Ishikawa (cell line): ENCODE measurements at regions not wholly inside any gene's neighbourhood (a gene's known extent, or its start where the extent isn't known, plus 50 kb on each side); places are given as distances from the start of the nearest gene placed in this dataset.

Source experiments
- CEBPB ChIP-seq: IDR thresholded peaks from 2 replicates; pipeline ENCODE4 v1.6.1; 2012
- CREB1 ChIP-seq: IDR thresholded peaks from 2 replicates; pipeline ENCODE4 v1.6.1; 2012; ENCODE audit warnings: low read depth
- EGR1 ChIP-seq: IDR thresholded peaks from 2 replicates; pipeline ENCODE4 v1.6.1; 2012
- EP300 ChIP-seq: IDR thresholded peaks from 2 replicates; pipeline ENCODE4 v1.6.1; 2012; ENCODE audit warnings: borderline replicate concordance
- FOXM1 ChIP-seq: IDR thresholded peaks from 2 replicates; pipeline ENCODE4 v1.6.1; 2012; ENCODE audit warnings: low read depth, borderline replicate concordance
- MAX ChIP-seq: IDR thresholded peaks from 2 replicates; pipeline ENCODE4 v1.6.1; 2012
- NFIC ChIP-seq: IDR thresholded peaks from 2 replicates; pipeline ENCODE4 v1.6.1; 2012
- RAD21 ChIP-seq: IDR thresholded peaks from 2 replicates; pipeline ENCODE4 v1.6.1; 2012; ENCODE audit warnings: low read depth
- REST ChIP-seq: IDR thresholded peaks from 2 replicates; pipeline ENCODE4 v1.6.1; 2012; ENCODE audit warnings: low read depth, mild to moderate bottlenecking
- TAF1 ChIP-seq: IDR thresholded peaks from 2 replicates; pipeline ENCODE4 v1.6.1; 2012; ENCODE audit warnings: low read depth, mild to moderate bottlenecking
- TCF12 ChIP-seq: IDR thresholded peaks from 2 replicates; pipeline ENCODE4 v1.6.1; 2012; ENCODE audit warnings: low read depth
- TEAD4 ChIP-seq: IDR thresholded peaks from 2 replicates; pipeline ENCODE4 v1.6.1; 2012
- USF1 ChIP-seq: IDR thresholded peaks from 2 replicates; pipeline ENCODE4 v1.6.1; 2012
- YY1 ChIP-seq: IDR thresholded peaks from 2 replicates; pipeline ENCODE4 v1.6.1; 2012; ENCODE audit warnings: low read depth
- ZBTB7A ChIP-seq: IDR thresholded peaks from 2 replicates; pipeline ENCODE4 v1.6.1; 2012; ENCODE audit warnings: low read depth

GRCh38 chr6:47908271-47908670 lies 126.4 kb downstream of the OPN5 start:
- TF ChIP-seq TEAD4, result no peak
- TF ChIP-seq REST, result no peak
- TF ChIP-seq NFIC, result no peak
- no peak for TF ChIP-seq RAD21
- TF ChIP-seq ZBTB7A, result no peak
- no peak for TF ChIP-seq YY1
- TF ChIP-seq TCF12, result no peak
- TF ChIP-seq USF1, result no peak
- no peak for TF ChIP-seq MAX
- TF ChIP-seq EGR1, result no peak
- no peak for TF ChIP-seq CREB1
- TF ChIP-seq TAF1, result no peak
- no peak for TF ChIP-seq FOXM1
- TF ChIP-seq EP300, result no peak
- TF ChIP-seq CEBPB, result no peak

- TF ChIP-seq EGR1 (no peak), FOXM1 (no peak), EP300 (no peak), ZBTB7A (no peak), CREB1 (no peak), TEAD4 (no peak), TCF12 (no peak), TAF1 (no peak), REST (no peak), MAX (no peak), RAD21 (no peak), NFIC (no peak), USF1 (no peak), CEBPB (no peak), YY1 (no peak)
These were observed 123.9 kb downstream of the OPN5 start for GRCh38 chr6:47905717-47906116.

GRCh38 chr6:47897247-47897646 lies 115.4 kb downstream of the OPN5 start:
- TF ChIP-seq FOXM1, result no peak
- no peak for TF ChIP-seq TCF12
- TF ChIP-seq TAF1, result no peak
- TF ChIP-seq RAD21, result no peak
- TF ChIP-seq REST, result no peak
- TF ChIP-seq ZBTB7A, result no peak
- TF ChIP-seq NFIC, result no peak
- TF ChIP-seq MAX, result no peak
- no peak for TF ChIP-seq YY1
- no peak for TF ChIP-seq EP300
- no peak for TF ChIP-seq EGR1
- TF ChIP-seq CEBPB, result no peak
- no peak for TF ChIP-seq TEAD4
- TF ChIP-seq USF1, result no peak
- TF ChIP-seq CREB1, result no peak

- no peak for TF ChIP-seq EP300
- no peak for TF ChIP-seq YY1
- TF ChIP-seq CEBPB, result no peak
- TF ChIP-seq RAD21, result no peak
- TF ChIP-seq TEAD4, result no peak
- TF ChIP-seq TCF12, result no peak
- no peak for TF ChIP-seq ZBTB7A
- TF ChIP-seq NFIC, result no peak
- no peak for TF ChIP-seq REST
- no peak for TF ChIP-seq EGR1
- no peak for TF ChIP-seq FOXM1
These were observed 108.6 kb downstream of the OPN5 start for GRCh38 chr6:47890326-47890875.
